ENCODE measurements at regions not wholly inside any gene's neighbourhood (a gene's known extent, or its start where the extent isn't known, plus 50 kb on each side); places are given as distances from the start of the nearest gene placed in this dataset.

DNA sequence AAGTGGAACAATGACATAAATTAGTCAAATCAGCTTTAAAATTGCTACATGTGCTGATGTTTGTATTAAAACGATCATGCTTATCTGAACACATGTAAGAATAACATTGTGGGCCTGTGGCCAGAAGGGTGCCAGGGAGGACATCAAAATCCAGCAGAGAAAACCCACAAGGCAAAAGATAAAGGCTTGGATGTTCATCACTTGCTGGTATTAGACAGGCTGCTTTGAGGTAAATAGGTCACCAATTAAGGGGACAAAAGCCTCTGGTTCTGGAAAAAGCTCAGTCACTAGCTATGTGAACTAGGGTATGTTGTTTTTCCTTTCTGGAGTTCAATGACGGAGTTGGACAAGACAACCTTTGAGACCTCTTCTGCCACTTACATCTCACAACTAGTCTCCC is 74.4 kb upstream of the TMEM108 start:
- no peak for TF ChIP-seq POLR2A (IDR thresholded peaks at IDR 0.05)
- no peak for TF ChIP-seq CTCF (IDR thresholded peaks at IDR 0.05)
- no peak for TF ChIP-seq POLR2AphosphoS5 (IDR thresholded peaks at IDR 0.05)

Data from breast epithelium (tissue), 3 donors.